Heart right ventricle (tissue), 16 donors: ENCODE measurements at regions not wholly inside any gene's neighbourhood (a gene's known extent, or its start where the extent isn't known, plus 50 kb on each side); places are given as distances from the start of the nearest gene placed in this dataset.
"Not testable (repeated sequence)": the region's sequence is repeated elsewhere in the genome, so short reads cannot be mapped to it uniquely, and the experiment has no call there.

Source experiments
- ATAC-seq, 8 donors: fragments of 200-7000 bp; cut with Tn5 transposase; one replicate each; pipeline ENCODE4 v1.9.1; 2020; ENCODE audit warnings: mild to moderate bottlenecking in 8 of 8, moderate library complexity in 8 of 8, moderate number of reproducible peaks in 1 of 8
- DNase-seq, 2 donors: peaks; one replicate each; pipeline ENCODE4 v3.0.0-alpha.2; 2020
- H3K27ac ChIP-seq, 10 donors: fragments of 200-600 bp; sonication (generic) in 2 of 10; one replicate each; pipeline versions ENCODE4 v1.5.0 to v1.8.0; 2020 to 2022; ENCODE audit warnings: mild to moderate bottlenecking in 3 of 10
- H3K27me3 ChIP-seq, 7 donors: fragments of 200-600 bp; one replicate each; pipeline ENCODE4 v1.8.0; 2021 to 2022; ENCODE audit warnings: mild to moderate bottlenecking in 2 of 7
- H3K36me3 ChIP-seq, 9 donors: fragments of 200-600 bp; sonication (generic) in 1 of 9; one replicate each; pipeline versions ENCODE4 v1.5.0 to v1.8.0; 2020 to 2022; ENCODE audit warnings: mild to moderate bottlenecking in 2 of 9
- H3K4me1 ChIP-seq, 9 donors: fragments of 200-600 bp; sonication (generic) in 1 of 9; one replicate each; pipeline versions ENCODE4 v1.5.0 to v1.8.0; 2020 to 2022; ENCODE audit warnings: mild to moderate bottlenecking in 4 of 9
- H3K4me3 ChIP-seq, 10 donors: fragments of 200-600 bp; sonication (generic) in 2 of 10; one replicate each; pipeline versions ENCODE4 v1.5.0 to v1.8.0; 2020 to 2022; ENCODE audit warnings: mild to moderate bottlenecking in 7 of 10, moderate library complexity in 2 of 10
- H3K9me3 ChIP-seq, 11 donors: fragments of 200-600 bp in 10 of 11; sonication (generic) in 2 of 11; one replicate each; pipeline versions ENCODE4 v1.5.0 to v1.8.0; 2013 to 2022; ENCODE audit warnings: mild to moderate bottlenecking in 2 of 11, control low read depth in 1 of 11, moderate library complexity in 1 of 11
- WGBS, 2 donors: extraction: QIAGEN DNeasy Blood & Tissue Kit; methylation state at CpG; one replicate each; pipeline ENCODE4 v1.1.7; 2013; ENCODE audit warnings: inconsistent platforms in 1 of 2; 5-methylcytosine and 5-hydroxymethylcytosine counted together
- intact Hi-C, 10 donors: fragments of 100-400 bp; cut with DNase I; formaldehyde crosslinking; loops; one replicate each; pipeline versions ENCODE4 v1.11.1 to v1.14.2; 2022
- TF ChIP-seq, protein P1 (sequence below), 9 donors: fragments of 200-600 bp; sonication (generic) in 2 of 9; IDR thresholded peaks; one replicate each; pipeline versions ENCODE4 v1.5.0 to v1.8.0; 2021 to 2022; ENCODE audit warnings: antibody characterized with exemption in 9 of 9, mild to moderate bottlenecking in 5 of 9, moderate library complexity in 1 of 9
- donor health status: Arrhythmogenic right ventricular cardiomyopathy.
- donor health status: ischemic (EF 13 %, LVEDD 7.1; RV severe dilation, severe dysfunction).
- donor health status: healthy with polysubstance abuse.
- donor health status: DM: no; HTN: yes; CAD: no.
- donor health status: DM: no; HTN: no; CAD: no.
- donor health status: ischemic (EF 25% LVEDD 6.9; RV normal size, moderate dysfunction).
- donor health status: ischemic (EF 25% LVEDD 5.7; RV mildly dilated, moderate dysfunction).
- donor health status: healthy.
- donor health status: DM: yes; HTN: yes; CAD: no.
- donor health status: Ischemic cardiomyopathy.
- donor health status: ischemic (EF 35%, LVEDD 5.7; RV mildly dilated, moderate dysfunction).
- donor health status: nonischemic (EF 11% LVEDD 7.7; RV severe dilation, severe dysfunction).
- donor health status: DM: yes; HTN: yes; CAD: no.
- donor health status: PGD.
- donor health status: ischemic (EF 29% LVEDD 5.4; RV normal size, mild dysfunction).
- donor health status: nonischemic (EF 23%, LVEDD 6.1; RV moderate dilation, normal function).

DNA sequence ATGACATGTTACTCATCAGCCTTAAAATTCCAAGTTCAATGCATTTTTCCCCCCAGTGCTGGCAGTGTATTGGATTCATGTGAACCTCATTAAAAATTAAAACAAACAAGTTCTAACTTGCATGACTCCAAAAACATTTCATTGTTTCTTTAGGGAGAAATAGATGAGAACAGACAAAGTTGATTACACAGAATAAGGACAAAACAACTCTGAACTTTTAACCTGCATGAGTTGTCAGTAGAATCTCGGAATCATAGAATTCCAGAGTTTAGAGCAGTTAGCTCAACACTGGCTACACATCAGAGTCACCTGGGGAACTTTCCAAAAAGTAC is 127.5 kb downstream of the TMX1 start:
- H3K4me3 ChIP-seq: no peak overlapping the region
- intact Hi-C loops: no loop called here
- H3K4me1 ChIP-seq: no peaks in the 10 kb centered on the region
- TF ChIP-seq, protein P1, sequence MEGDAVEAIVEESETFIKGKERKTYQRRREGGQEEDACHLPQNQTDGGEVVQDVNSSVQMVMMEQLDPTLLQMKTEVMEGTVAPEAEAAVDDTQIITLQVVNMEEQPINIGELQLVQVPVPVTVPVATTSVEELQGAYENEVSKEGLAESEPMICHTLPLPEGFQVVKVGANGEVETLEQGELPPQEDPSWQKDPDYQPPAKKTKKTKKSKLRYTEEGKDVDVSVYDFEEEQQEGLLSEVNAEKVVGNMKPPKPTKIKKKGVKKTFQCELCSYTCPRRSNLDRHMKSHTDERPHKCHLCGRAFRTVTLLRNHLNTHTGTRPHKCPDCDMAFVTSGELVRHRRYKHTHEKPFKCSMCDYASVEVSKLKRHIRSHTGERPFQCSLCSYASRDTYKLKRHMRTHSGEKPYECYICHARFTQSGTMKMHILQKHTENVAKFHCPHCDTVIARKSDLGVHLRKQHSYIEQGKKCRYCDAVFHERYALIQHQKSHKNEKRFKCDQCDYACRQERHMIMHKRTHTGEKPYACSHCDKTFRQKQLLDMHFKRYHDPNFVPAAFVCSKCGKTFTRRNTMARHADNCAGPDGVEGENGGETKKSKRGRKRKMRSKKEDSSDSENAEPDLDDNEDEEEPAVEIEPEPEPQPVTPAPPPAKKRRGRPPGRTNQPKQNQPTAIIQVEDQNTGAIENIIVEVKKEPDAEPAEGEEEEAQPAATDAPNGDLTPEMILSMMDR (IDR thresholded peaks at IDR 0.05): no peak
- H3K36me3 ChIP-seq: no peaks in the 10 kb centered on the region
- ATAC-seq (no peak), DNase-seq (no peak)
- H3K27me3 ChIP-seq: no peaks in the 10 kb centered on the region
- H3K9me3 ChIP-seq: no peaks in the 10 kb centered on the region
- peak overlapping the region in 4 of 10 donors; percentile 11 to 62 (median 51) for H3K27ac ChIP-seq
- WGBS, 2 donors: 63 to 65% methylated on average over 1 of the region's 1 CpG

DNA sequence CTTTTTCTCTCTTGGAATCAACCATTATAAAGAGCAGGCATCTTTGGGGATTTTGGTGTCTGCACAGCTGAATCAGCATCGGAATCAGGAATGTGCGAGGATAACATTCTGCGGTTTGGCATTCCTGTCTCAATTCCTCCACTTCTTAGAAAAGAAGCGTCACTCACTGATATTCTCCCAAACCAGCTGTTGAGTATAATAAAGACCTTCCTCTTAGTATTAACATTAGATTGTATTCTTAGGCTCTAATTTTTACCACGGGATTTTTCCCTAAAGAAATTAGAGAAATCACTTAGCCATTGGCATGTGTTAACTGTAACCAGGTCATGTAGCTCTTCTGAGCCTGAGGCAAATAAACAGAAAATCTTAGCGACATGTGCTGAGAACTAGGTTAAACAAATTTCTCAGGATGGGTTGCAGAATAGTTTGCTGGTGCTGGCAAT is 128.7 kb downstream of the TMX1 start:
- DNase-seq (peak in 1 of 2 donors; percentile 56), ATAC-seq (peak in 7 of 8 donors; percentile 67 to 88 (median 83))
- TF ChIP-seq, protein P1 (IDR thresholded peaks at IDR 0.05): no peak
- peak overlapping the region in 6 of 10 donors; percentile 36 to 62 (median 57) for H3K27ac ChIP-seq
- H3K9me3 ChIP-seq: no peaks in the 10 kb centered on the region
- intact Hi-C loops: no loop called here
- no peaks in the 10 kb centered on the region for H3K36me3 ChIP-seq
- WGBS, 2 donors: 59 to 60% methylated on average over 6 of the region's 6 CpGs
- H3K4me3 ChIP-seq: no peak overlapping the region
- no peaks in the 10 kb centered on the region for H3K27me3 ChIP-seq
- no peaks in the 10 kb centered on the region for H3K4me1 ChIP-seq

- ATAC-seq (no peak), DNase-seq (no peak)
- TF ChIP-seq, protein P1 (IDR thresholded peaks at IDR 0.05): peak in 6 of 9 donors; percentile 13 to 52 (median 27)
- Histone ChIP-seq H3K36me3 (no peaks in the 10 kb centered on the region), H3K9me3 (no peaks in the 10 kb centered on the region), H3K27ac (peak overlapping the region in 2 of 10 donors; percentile 54 to 60), H3K4me3 (no peak overlapping the region), H3K27me3 (no peaks in the 10 kb centered on the region), H3K4me1 (no peaks in the 10 kb centered on the region)
- intact Hi-C loops: loop anchor here in 1 of 10 donors (10.0 kb wide), 1 partner anchor 405 kb away; no protein-coding TSS in a partner anchor
- 71 to 73% methylated on average over 8 of the region's 8 CpGs for WGBS, 2 donors
Observed at GRCh38 chr14:51369814-51370213, 129.8 kb downstream of the TMX1 start.

GRCh38 chr14:51370758-51371386 is 130.8 kb downstream of the TMX1 start:
- WGBS, 2 donors: 38 to 41% methylated on average over 2 of the region's 2 CpGs
- H3K27ac ChIP-seq: no peak overlapping the region
- TF ChIP-seq, protein P1 (IDR thresholded peaks at IDR 0.05): no peak
- no peaks in the 10 kb centered on the region for H3K9me3 ChIP-seq
- no peak for DNase-seq
- intact Hi-C loops: loop anchor here in 1 of 10 donors (10.0 kb wide), 1 partner anchor 404 kb away; no protein-coding TSS in a partner anchor
- no peaks in the 10 kb centered on the region for H3K36me3 ChIP-seq
- H3K4me3 ChIP-seq: no peak overlapping the region
- H3K27me3 ChIP-seq: no peaks in the 10 kb centered on the region
- ATAC-seq: no peak
- no peaks in the 10 kb centered on the region for H3K4me1 ChIP-seq

- DNase-seq, H3K36me3 ChIP-seq, H3K9me3 ChIP-seq, H3K4me1 ChIP-seq, ATAC-seq, H3K4me3 ChIP-seq, H3K27ac ChIP-seq, H3K27me3 ChIP-seq: not testable (repeated sequence)
- 75 to 79% methylated on average over 2 of the region's 2 CpGs for WGBS, 2 donors
- intact Hi-C loops: loop anchor here in 1 of 10 donors (10.0 kb wide), 1 partner anchor 398 kb away; no protein-coding TSS in a partner anchor
Observed at GRCh38 chr14:51377186-51377585, 137.1 kb downstream of the TMX1 start.
